Right lobe of liver (tissue), 6 donors: ENCODE measurements at regions not wholly inside any gene's neighbourhood (a gene's known extent, or its start where the extent isn't known, plus 50 kb on each side); places are given as distances from the start of the nearest gene placed in this dataset.

ENCODE experiments used
- ATAC-seq, 4 donors: fragments of 200-7000 bp; cut with Tn5 transposase; one replicate each; pipeline ENCODE4 v1.9.1; 2020; ENCODE audit warnings: mild to moderate bottlenecking in 4 of 4, moderate library complexity in 4 of 4
- DNase-seq, 3 donors: peaks; one replicate each; pipeline ENCODE4 v3.0.0-alpha.2; 2020
- H3K27ac ChIP-seq, 3 donors: fragments of 200-600 bp; one replicate each; pipeline ENCODE4 v1.8.0; 2022
- H3K27me3 ChIP-seq, 2 donors: fragments of 200-600 bp; one replicate each; pipeline ENCODE4 v1.8.0; 2022
- H3K36me3 ChIP-seq, 4 donors: fragments of 200-600 bp; sonication (generic) in 1 of 4; one replicate each; pipeline versions ENCODE4 v1.5.1 to v1.8.0; 2017 to 2022; ENCODE audit warnings: control low read depth in 1 of 4
- H3K4me1 ChIP-seq, 4 donors: fragments of 200-600 bp; sonication (generic) in 1 of 4; one replicate each; pipeline versions ENCODE4 v1.5.1 to v1.8.0; 2017 to 2022; ENCODE audit warnings: control low read depth in 1 of 4
- H3K4me3 ChIP-seq, 3 donors: fragments of 200-600 bp; one replicate each; pipeline ENCODE4 v1.8.0; 2022
- H3K9me3 ChIP-seq, 4 donors: fragments of 200-600 bp; sonication (generic) in 1 of 4; one replicate each; pipeline versions ENCODE4 v1.5.1 to v1.8.0; 2017 to 2022; ENCODE audit warnings: control low read depth in 1 of 4
- CTCF ChIP-seq, 4 donors: fragments of 200-600 bp in 3 of 4; fragments of 450-650 bp in 1 of 4; IDR thresholded peaks; one replicate each; pipeline versions ENCODE4 v1.5.1 to v1.8.0; 2016 to 2022; ENCODE audit warnings: antibody characterized with exemption in 4 of 4, mild to moderate bottlenecking in 2 of 4
- POLR2A ChIP-seq: fragments of 450-650 bp; IDR thresholded peaks from one replicate; pipeline ENCODE4 v1.6.1; 2017; ENCODE audit warnings: antibody characterized with exemption, mild to moderate bottlenecking
- WGBS: methylation state at CpG from one replicate; pipeline ENCODE4 v1.1.6; 2018; ENCODE audit warnings: low coverage, low lambda C conversion rate; ENCODE audit not compliant: insufficient coverage; ENCODE audit errors: missing lambda C conversion rate; 5-methylcytosine and 5-hydroxymethylcytosine counted together
- intact Hi-C, 2 donors: fragments of 100-400 bp; cut with DNase I; formaldehyde crosslinking; loops; one replicate each; pipeline versions ENCODE4 v1.11.2 to v1.14.1; 2022
- donor health status: DM: no; HTN: yes; CAD: no.
- donor health status: DM: no; HTN: no; CAD: no.
- donor health status: DM: no; HTN: no; CAD: no.
- donor health status: DM: no; HTN: yes; CAD: no.
- donor health status: DM: no; HTN: yes; CAD: no.

GRCh38 chr17:22506231-22506630 lies 813.9 kb downstream of the KCNJ18 start:
- TF ChIP-seq CTCF (IDR thresholded peaks at IDR 0.05) = no peak
- no peak for TF ChIP-seq POLR2A
- Histone ChIP-seq H3K4me1 (no peaks in the 10 kb centered on the region), H3K27me3 (no peaks in the 10 kb centered on the region), H3K9me3 (no peaks in the 10 kb centered on the region), H3K4me3 (no peak overlapping the region), H3K27ac (no peak overlapping the region), H3K36me3 (no peaks in the 10 kb centered on the region)
- intact Hi-C loops = no loop called here
- DNase-seq = no peak
- no peak for ATAC-seq
- 75% methylated on average over 9 of the region's 23 CpGs for WGBS

- DNase-seq (no peak), ATAC-seq (no peak)
- no peaks in the 10 kb centered on the region for H3K27me3 ChIP-seq
- H3K27ac ChIP-seq = no peak overlapping the region
- TF ChIP-seq POLR2A (no peak), CTCF (IDR thresholded peaks at IDR 0.05) (no peak)
- intact Hi-C loops = no loop called here
- H3K4me1 ChIP-seq = no peaks in the 10 kb centered on the region
- 60% methylated on average over 7 of the region's 7 CpGs for WGBS
- H3K4me3 ChIP-seq = no peak overlapping the region
- H3K36me3 ChIP-seq = no peaks in the 10 kb centered on the region
- H3K9me3 ChIP-seq = no peaks in the 10 kb centered on the region
Observed at GRCh38 chr17:22506861-22507260, 814.5 kb downstream of the KCNJ18 start.

- no peaks in the 10 kb centered on the region for H3K4me1 ChIP-seq
- no peak for DNase-seq
- intact Hi-C loops = no loop called here
- no peaks in the 10 kb centered on the region for H3K36me3 ChIP-seq
- WGBS = 29% methylated on average over 4 of the region's 5 CpGs
- no peak for TF ChIP-seq POLR2A
- peak in 1 of 4 donors; percentile 21 for ATAC-seq
- H3K9me3 ChIP-seq = no peaks in the 10 kb centered on the region
- no peak overlapping the region for H3K4me3 ChIP-seq
- H3K27me3 ChIP-seq = no peaks in the 10 kb centered on the region
- H3K27ac ChIP-seq = no peak overlapping the region
Observed at GRCh38 chr17:22507823-22508222, 815.5 kb downstream of the KCNJ18 start.

GRCh38 chr17:22510504-22510903 lies 818.2 kb downstream of the KCNJ18 start:
- Histone ChIP-seq H3K27me3 (no peaks in the 10 kb centered on the region), H3K27ac (no peak overlapping the region), H3K4me1 (no peaks in the 10 kb centered on the region), H3K4me3 (no peak overlapping the region), H3K36me3 (no peaks in the 10 kb centered on the region), H3K9me3 (no peaks in the 10 kb centered on the region)
- ATAC-seq (no peak), DNase-seq (no peak)
- TF ChIP-seq POLR2A (no peak), CTCF (IDR thresholded peaks at IDR 0.05) (no peak)
- WGBS = 15% methylated on average over 5 of the region's 7 CpGs
- intact Hi-C loops = no loop called here

- no peaks in the 10 kb centered on the region for H3K36me3 ChIP-seq
- no peaks in the 10 kb centered on the region for H3K9me3 ChIP-seq
- H3K27me3 ChIP-seq = no peaks in the 10 kb centered on the region
- no CpG with 5 or more reads among the region's 1 CpG for WGBS
- TF ChIP-seq POLR2A (no peak), CTCF (IDR thresholded peaks at IDR 0.05) (no peak)
- H3K27ac ChIP-seq = no peak overlapping the region
- intact Hi-C loops = no loop called here
- ATAC-seq (no peak), DNase-seq (no peak)
- no peaks in the 10 kb centered on the region for H3K4me1 ChIP-seq
- H3K4me3 ChIP-seq = no peak overlapping the region
Observed at GRCh38 chr17:22511431-22511830, 819.1 kb downstream of the KCNJ18 start.
